A673 (cell line): ENCODE measurements at regions not wholly inside any gene's neighbourhood (a gene's known extent, or its start where the extent isn't known, plus 50 kb on each side); places are given as distances from the start of the nearest gene placed in this dataset.

Experiments
- BruUV-seq: library from RNA; stranded (reverse); fragments of 400-500 nt; replicated peaks from 2 replicates; lab custom pipeline; 2021; lab: Mats Ljungman, UMichigan
- CTCF ChIA-PET: fragments of 300-600 bp; sonication (Branson Sonifier 250); formaldehyde crosslinking; loops from one replicate; lab custom pipeline; 2022; ENCODE audit warnings: antibody characterized with exemption; lab: Charles Lee
- POLR2A ChIA-PET: fragments of 300-600 bp; sonication (Branson Sonifier 250); formaldehyde crosslinking; loops from one replicate; lab custom pipeline; 2022; ENCODE audit warnings: antibody characterized with exemption; ENCODE audit not compliant: low non-redundant PET; lab: Charles Lee
- DNase-seq: peaks from one replicate; pipeline ENCODE4 v3.0.0-alpha.2; 2015; ENCODE audit warnings: low spot score
- H3K27ac ChIP-seq: fragments of 200-600 bp; sonication (generic); 2 replicates; pipeline ENCODE4 v1.5.1; 2016; ENCODE audit warnings: mixed run types, low read depth, mild to moderate bottlenecking, mixed read lengths, antibody characterized with exemption, low read length; ENCODE audit not compliant: poor library complexity, severe bottlenecking
- H3K27me3 ChIP-seq: fragments of 200-600 bp; sonication (generic); replicated peaks from 2 replicates; pipeline ENCODE4 v1.6.1; 2017; ENCODE audit warnings: mixed run types, low read depth, mild to moderate bottlenecking, mixed read lengths, antibody characterized with exemption, low read length; ENCODE audit not compliant: insufficient read depth, poor library complexity
- H3K36me3 ChIP-seq: fragments of 200-600 bp; sonication (generic); 2 replicates; pipeline ENCODE4 v1.6.1; 2016; ENCODE audit warnings: mixed run types, mild to moderate bottlenecking, mixed read lengths, antibody characterized with exemption, low read length; ENCODE audit not compliant: insufficient read depth, poor library complexity, severe bottlenecking
- H3K4me1 ChIP-seq: fragments of 200-600 bp; sonication (generic); 2 replicates; pipeline ENCODE4 v1.6.1; 2017; ENCODE audit warnings: mixed run types, mild to moderate bottlenecking, mixed read lengths, antibody characterized with exemption, low read length; ENCODE audit not compliant: insufficient read depth, poor library complexity, severe bottlenecking
- H3K4me3 ChIP-seq: fragments of 200-600 bp; sonication (generic); 2 replicates; pipeline ENCODE4 v1.5.1; 2016; ENCODE audit warnings: low read depth, mixed run types, mild to moderate bottlenecking, mixed read lengths, low read length; ENCODE audit not compliant: poor library complexity, severe bottlenecking
- H3K9me3 ChIP-seq: fragments of 200-600 bp; sonication (generic); 2 replicates; pipeline ENCODE4 v1.6.1; 2016; ENCODE audit warnings: mixed run types, low read depth, mild to moderate bottlenecking, mixed read lengths, antibody characterized with exemption, low read length; ENCODE audit not compliant: poor library complexity, severe bottlenecking
- CTCF ChIP-seq: fragments of 300-800, 200-600 bp; sonication (generic); conservative IDR thresholded peaks from 2 replicates; pipeline ENCODE4 v1.5.1; 2017; ENCODE audit warnings: low read depth, mild to moderate bottlenecking, antibody characterized with exemption, low read length, moderate library complexity, mixed read lengths
- EZH2 ChIP-seq: fragments of 200-600 bp; sonication (generic); IDR thresholded peaks from 2 replicates; pipeline ENCODE4 v1.6.1; 2017; ENCODE audit warnings: borderline replicate concordance, low read depth, mild to moderate bottlenecking, mixed read lengths, antibody characterized with exemption, low read length; ENCODE audit not compliant: poor library complexity, severe bottlenecking
- intact Hi-C: fragments of 100-400 bp; cut with micrococcal nuclease; formaldehyde crosslinking; loops from one replicate; pipeline ENCODE4 v1.10.0; 2022; ENCODE audit not compliant: unreplicated experiment

- no peaks in the 10 kb centered on the region for H3K27me3 ChIP-seq
- TF ChIP-seq EZH2, result no peak
- TF ChIP-seq CTCF, result no peak
- CTCF ChIA-PET, result no interaction called here
Measured at GRCh38 chr10:3914733-3915132, 129.7 kb upstream of the KLF6 start.

DNA sequence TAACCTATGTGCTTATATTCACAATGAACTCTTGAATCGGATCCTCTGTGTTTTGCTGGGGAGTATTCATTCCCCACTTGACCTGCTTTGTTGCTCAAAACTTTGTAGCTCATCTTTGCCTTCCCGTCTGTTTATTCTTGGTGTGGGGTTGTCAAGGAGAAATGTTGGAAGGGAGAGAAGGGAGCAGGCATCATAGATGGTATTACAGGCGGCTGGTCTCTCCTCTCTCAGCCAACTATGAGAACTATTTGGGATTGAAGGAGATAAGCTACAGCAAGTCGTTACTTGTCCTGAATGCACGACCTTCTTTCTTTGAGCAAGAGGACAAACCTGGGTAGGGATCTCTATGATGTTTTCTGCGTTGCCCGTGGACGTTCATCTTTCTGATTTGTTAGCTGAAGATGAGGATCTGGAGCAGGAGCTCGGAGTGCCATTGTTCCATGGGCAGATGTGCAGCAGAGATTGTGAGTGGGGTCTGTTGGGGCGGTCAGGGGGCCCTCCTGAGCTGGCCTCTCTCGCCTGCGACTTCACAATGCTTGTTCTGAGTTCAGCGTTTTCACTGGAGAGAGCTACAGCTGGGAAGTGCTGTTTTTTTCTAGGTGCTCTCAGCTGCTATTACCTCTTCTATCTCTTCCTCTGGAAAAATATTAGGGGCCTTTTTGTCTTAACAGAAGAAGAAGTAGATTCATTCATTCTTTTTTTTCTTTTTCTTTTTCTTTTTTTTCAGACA, 126.9 kb upstream of the KLF6 start:
- Histone ChIP-seq H3K27ac (no peak overlapping the region), H3K36me3 (no peaks in the 10 kb centered on the region), H3K27me3 (no peaks in the 10 kb centered on the region), H3K9me3 (no peaks in the 10 kb centered on the region), H3K4me3 (no peak overlapping the region), H3K4me1 (no peaks in the 10 kb centered on the region)
- no peak for TF ChIP-seq CTCF
- TF ChIP-seq EZH2, result no peak
- CTCF ChIA-PET, result no interaction called here
- POLR2A ChIA-PET, result no interaction called here
- no peak for DNase-seq
- BruUV-seq, result no TSS peak
- intact Hi-C loops, result no loop called here

More at GRCh38 chr10:3914733-3915132, 129.7 kb upstream of the KLF6 start:
- POLR2A ChIA-PET, result no interaction called here
- Histone ChIP-seq H3K27ac (no peak overlapping the region), H3K36me3 (no peaks in the 10 kb centered on the region), H3K9me3 (peaks cover 10% of the 10 kb centered on the region), H3K4me1 (no peaks in the 10 kb centered on the region), H3K4me3 (no peak overlapping the region)
- BruUV-seq, result no TSS peak
- DNase-seq, result no peak
- intact Hi-C loops, result no loop called here

DNA sequence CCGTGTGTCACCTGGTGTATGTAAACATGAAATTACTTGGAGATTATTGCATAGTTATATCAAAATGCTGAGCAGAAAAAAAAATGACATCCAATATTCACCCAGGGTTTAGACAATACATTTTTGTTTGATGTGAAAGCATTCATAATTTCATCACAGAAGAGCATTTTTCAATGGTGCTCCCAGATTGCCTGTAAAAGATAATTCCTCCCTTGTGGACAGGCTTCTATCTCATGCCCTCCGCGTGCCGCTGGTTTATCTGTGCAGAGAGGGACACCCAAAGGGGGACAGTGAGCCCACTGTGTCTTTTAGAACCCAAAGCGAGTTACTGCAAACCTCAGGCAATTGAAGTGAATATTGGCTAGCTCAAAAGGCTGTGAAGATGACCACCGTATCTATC, 126.2 kb upstream of the KLF6 start:
- no peaks in the 10 kb centered on the region for H3K4me1 ChIP-seq
- H3K27ac ChIP-seq, result no peak overlapping the region
- TF ChIP-seq EZH2 (no peak), CTCF (no peak)
- intact Hi-C loops, result no loop called here
- H3K27me3 ChIP-seq, result no peaks in the 10 kb centered on the region
- H3K36me3 ChIP-seq, result no peaks in the 10 kb centered on the region
- H3K4me3 ChIP-seq, result no peak overlapping the region
- ChIA-PET CTCF (no interaction called here), POLR2A (no interaction called here)
- BruUV-seq, result no TSS peak
- no peaks in the 10 kb centered on the region for H3K9me3 ChIP-seq
- no peak for DNase-seq
